NT2/D1 (cell line): ENCODE measurements at regions not wholly inside any gene's neighbourhood (a gene's known extent, or its start where the extent isn't known, plus 50 kb on each side); places are given as distances from the start of the nearest gene placed in this dataset.

ENCODE experiments used
- DNase-seq: peaks from one replicate; pipeline ENCODE4 v3.0.0-alpha.2; 2011; ENCODE audit warnings: low read depth, low spot score
- H3K27me3 ChIP-seq: 2 replicates; pipeline ENCODE4 v1.6.0; 2011; ENCODE audit warnings: mild to moderate bottlenecking; ENCODE audit not compliant: insufficient read length, insufficient read depth
- H3K36me3 ChIP-seq: 2 replicates; pipeline ENCODE4 v1.6.1; 2011; ENCODE audit warnings: mild to moderate bottlenecking, low read length, mixed read lengths; ENCODE audit not compliant: insufficient read depth, insufficient read length
- H3K4me1 ChIP-seq: 2 replicates; pipeline ENCODE4 v1.5.1; 2011; ENCODE audit not compliant: insufficient read depth, insufficient read length
- H3K4me3 ChIP-seq: 2 replicates; pipeline ENCODE4 v1.5.1; 2011; ENCODE audit warnings: low read depth; ENCODE audit not compliant: insufficient read length
- H3K9ac ChIP-seq: 2 replicates; pipeline ENCODE4 v1.6.0; 2011; ENCODE audit warnings: low read depth; ENCODE audit not compliant: insufficient read length
- H3K9me3 ChIP-seq: 2 replicates; pipeline ENCODE4 v1.5.1; 2011; ENCODE audit warnings: mild to moderate bottlenecking, low read length; ENCODE audit not compliant: insufficient read depth
- SUZ12 ChIP-seq: IDR thresholded peaks from 2 replicates; pipeline ENCODE4 v1.6.1; 2011; ENCODE audit not compliant: insufficient read length, insufficient read depth; ENCODE audit errors: extremely low read depth
- YY1 ChIP-seq: IDR thresholded peaks from 2 replicates; pipeline ENCODE4 v1.6.1; 2011; ENCODE audit not compliant: insufficient read length, insufficient read depth
- ZNF274 ChIP-seq: IDR thresholded peaks from 2 replicates; pipeline ENCODE4 v1.6.1; 2011; ENCODE audit warnings: mild to moderate bottlenecking, low read depth, low read length

DNA sequence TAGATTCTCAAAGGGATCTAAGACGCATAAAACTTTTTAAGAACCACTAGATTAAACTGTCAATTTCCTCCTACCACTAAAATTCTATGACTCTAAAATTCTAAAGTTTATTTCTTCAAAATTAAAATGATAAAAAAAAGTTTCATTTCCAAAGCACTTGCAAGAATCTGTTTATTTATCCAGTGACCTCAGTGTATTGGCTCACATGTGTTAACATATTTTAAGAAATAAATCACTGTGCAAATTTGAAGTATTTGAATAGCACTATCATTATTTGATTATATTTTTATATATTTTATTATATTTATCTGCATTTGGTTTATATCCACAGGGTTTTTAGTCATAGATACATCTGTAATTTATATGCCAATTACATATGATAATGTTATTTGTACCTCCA is 62.2 kb upstream of the SLC12A2 start:
- H3K4me3 ChIP-seq, result no peak overlapping the region
- no peak overlapping the region for H3K9ac ChIP-seq
- TF ChIP-seq SUZ12 (no peak), YY1 (no peak), ZNF274 (no peak)
- no peak for DNase-seq
- H3K9me3 ChIP-seq, result no peaks in the 10 kb centered on the region
- no peaks in the 10 kb centered on the region for H3K36me3 ChIP-seq
- no peaks in the 10 kb centered on the region for H3K4me1 ChIP-seq
- H3K27me3 ChIP-seq, result no peaks in the 10 kb centered on the region
